HCT116 (cell line): ENCODE measurements at regions not wholly inside any gene's neighbourhood (a gene's known extent, or its start where the extent isn't known, plus 50 kb on each side); places are given as distances from the start of the nearest gene placed in this dataset.

ENCODE experiments used
- POLR2A ChIP-seq: IDR thresholded peaks from 2 replicates; pipeline ENCODE4 v1.7.0; 2011; ENCODE audit warnings: borderline replicate concordance; ENCODE audit not compliant: insufficient read depth, insufficient read length; ENCODE audit errors: extremely low read depth
- POLR2AphosphoS5 ChIP-seq: IDR thresholded peaks from 2 replicates; pipeline ENCODE4 v1.6.1; 2011; ENCODE audit warnings: mild to moderate bottlenecking, low read depth, low read length, moderate library complexity

DNA sequence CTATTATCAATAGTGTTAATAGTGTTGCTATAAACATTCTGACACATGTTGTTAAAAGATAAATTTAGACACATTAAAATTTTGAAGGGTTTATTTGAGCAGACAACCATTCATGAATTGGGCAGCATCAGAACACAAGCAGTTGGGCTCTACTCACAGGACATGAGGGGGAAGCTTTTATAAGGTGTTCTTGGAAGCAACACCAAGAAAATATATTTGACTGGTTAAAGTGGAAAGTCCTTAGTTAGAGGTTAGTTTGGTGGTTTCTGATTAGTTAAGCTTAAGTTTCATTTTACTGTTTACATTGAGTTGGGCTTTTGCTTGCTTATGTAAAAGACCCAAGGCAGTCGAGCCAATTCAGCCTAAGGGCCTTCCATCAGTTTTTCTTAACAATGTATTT is 220.7 kb downstream of the CD47 start:
- no peak for TF ChIP-seq POLR2AphosphoS5
- no peak for TF ChIP-seq POLR2A
